GM12878 (cell line): ENCODE measurements at regions not wholly inside any gene's neighbourhood (a gene's known extent, or its start where the extent isn't known, plus 50 kb on each side); places are given as distances from the start of the nearest gene placed in this dataset.

Source experiments
- ATAC-seq: fragments of 200-7000 bp; cut with Tn5 transposase; 3 replicates; pipeline ENCODE4 v1.9.1; 2020; ENCODE audit warnings: mild to moderate bottlenecking, moderate library complexity
- BruUV-seq: library from RNA; stranded (reverse); fragments of 400-500 nt; replicated peaks from 2 replicates; lab custom pipeline; 2021; lab: Mats Ljungman, UMichigan
- CTCF ChIA-PET: fragments of 300-600 bp; sonication (Branson Sonifier 250); formaldehyde crosslinking; extraction: SDS; loops from one replicate; lab custom pipeline; 2021; ENCODE audit warnings: inconsistent platforms; lab: Yijun Ruan, JAX
- POLR2A ChIA-PET: fragments of 350-600 bp; formaldehyde crosslinking; extraction: SDS; loops from one replicate; lab custom pipeline; 2021; ENCODE audit warnings: inconsistent platforms; lab: Charles Lee
- RAD21 ChIA-PET: fragments of 300-600 bp; sonication (Branson Sonifier 250); formaldehyde crosslinking; loops from one replicate; lab custom pipeline; 2023; ENCODE audit warnings: antibody characterized with exemption; ENCODE audit not compliant: unreplicated experiment; lab: Charles Lee
- SMC1A ChIA-PET: fragments of 300-600 bp; sonication (Branson Sonifier 250); formaldehyde crosslinking; loops from one replicate; lab custom pipeline; 2023; ENCODE audit not compliant: unreplicated experiment, uncharacterized antibody; lab: Charles Lee
- DNase-seq: peaks from one replicate; pipeline ENCODE4 v3.0.0-alpha.2; 2011; ENCODE audit warnings: low read depth, low spot score
- FAIRE-seq: peaks from 3 replicates; lab custom pipeline; 2011; peaks lifted over from hg19 to GRCh38; lab: Jason Lieb, UNC
- H2AFZ ChIP-seq: 2 replicates; pipeline ENCODE4 v1.6.0; 2011; ENCODE audit warnings: low read depth, low read length, control low read depth; ENCODE audit not compliant: control insufficient read depth
- H3K27ac ChIP-seq: 2 replicates; pipeline ENCODE4 v1.5.1; 2011; ENCODE audit warnings: control low read depth; ENCODE audit not compliant: control insufficient read depth, insufficient read depth
- H3K27me3 ChIP-seq, 2 experiments: replicated peaks in 1 of 2; 2 replicates each; pipeline versions ENCODE4 v1.6.0 to v1.6.1; 2011; ENCODE audit warnings: low read length in 1 of 2; ENCODE audit not compliant: control insufficient read depth in 2 of 2, insufficient read depth in 2 of 2
- H3K36me3 ChIP-seq, 2 experiments: 2 replicates each; pipeline ENCODE4 v1.5.1; 2011; ENCODE audit warnings: low read length in 1 of 2; ENCODE audit not compliant: control insufficient read depth in 2 of 2, insufficient read depth in 2 of 2
- H3K4me1 ChIP-seq: 2 replicates; pipeline ENCODE4 v1.6.1; 2011; ENCODE audit warnings: mild to moderate bottlenecking, low read length, moderate library complexity, mixed read lengths; ENCODE audit not compliant: control insufficient read depth, insufficient read depth
- H3K4me2 ChIP-seq: 2 replicates; pipeline ENCODE4 v1.6.0; 2011; ENCODE audit warnings: control low read depth; ENCODE audit not compliant: control insufficient read depth, insufficient read depth
- H3K4me3 ChIP-seq: fragments of 200-600 bp; sonication (generic); 2 replicates; pipeline ENCODE4 v1.5.1; 2016
- H3K79me2 ChIP-seq: 2 replicates; pipeline ENCODE4 v1.6.0; 2011; ENCODE audit warnings: low read length; ENCODE audit not compliant: control insufficient read depth, insufficient read depth
- H3K9ac ChIP-seq: 2 replicates; pipeline ENCODE4 v1.8.0; 2011; ENCODE audit warnings: low read length, control low read depth, mixed read lengths; ENCODE audit not compliant: control insufficient read depth, insufficient read depth
- H3K9me3 ChIP-seq: replicated peaks from 3 replicates; pipeline ENCODE4 v1.5.1; 2011; ENCODE audit warnings: mild to moderate bottlenecking, low read length; ENCODE audit not compliant: control insufficient read depth, insufficient read depth
- H4K20me1 ChIP-seq: 2 replicates; pipeline ENCODE4 v1.6.0; 2011; ENCODE audit not compliant: control insufficient read depth, insufficient read depth
- BCLAF1 ChIP-seq: fragments of 450-650 bp; IDR thresholded peaks from 2 replicates; pipeline ENCODE4 v1.6.1; 2017; ENCODE audit warnings: antibody characterized with exemption, mild to moderate bottlenecking, moderate library complexity
- CEBPB ChIP-seq, 2 experiments: fragments of 150-350 bp in 1 of 2; IDR thresholded peaks; 2 replicates each; pipeline ENCODE4 v1.6.1; 2012 to 2014; ENCODE audit warnings: low read depth in 2 of 2, low read length in 2 of 2, borderline replicate concordance in 1 of 2, inconsistent platforms in 1 of 2
- EZH2 ChIP-seq: IDR thresholded peaks from 2 replicates; pipeline ENCODE4 v1.6.1; 2012; ENCODE audit warnings: low read depth, mild to moderate bottlenecking, control low read depth, inconsistent platforms, low read length, borderline replicate concordance; ENCODE audit not compliant: control insufficient read depth
- JUND ChIP-seq: IDR thresholded peaks from 2 replicates; pipeline ENCODE4 v1.6.1; 2012; ENCODE audit warnings: low read depth, mild to moderate bottlenecking, low read length, improper control_type of control experiment, moderate library complexity
- NKRF ChIP-seq: fragments of 450-650 bp; conservative IDR thresholded peaks from 2 replicates; pipeline ENCODE4 v1.6.1; 2017; ENCODE audit warnings: mild to moderate bottlenecking, moderate library complexity
- NR2C2 ChIP-seq: IDR thresholded peaks from 2 replicates; pipeline ENCODE4 v1.6.1; 2011; ENCODE audit warnings: borderline replicate concordance, low read depth; ENCODE audit not compliant: control insufficient read depth, insufficient read length
- REST ChIP-seq: IDR thresholded peaks from 2 replicates; pipeline ENCODE4 v1.6.1; 2012; ENCODE audit warnings: mild to moderate bottlenecking, low read depth, low read length
- SPI1 ChIP-seq: IDR thresholded peaks from 2 replicates; pipeline ENCODE4 v1.6.1; 2011; ENCODE audit warnings: low read depth, mild to moderate bottlenecking, low read length, moderate library complexity, borderline replicate concordance; ENCODE audit not compliant: insufficient read depth
- USF2 ChIP-seq: IDR thresholded peaks from 2 replicates; pipeline ENCODE4 v1.6.1; 2011; ENCODE audit warnings: low read depth, low read length, improper control_type of control experiment, borderline replicate concordance
- ZBTB33 ChIP-seq: fragments of 450-650 bp; IDR thresholded peaks from 2 replicates; pipeline ENCODE4 v1.6.1; 2017; ENCODE audit warnings: mild to moderate bottlenecking
- ZNF207 ChIP-seq: fragments of 450-650 bp; IDR thresholded peaks from 2 replicates; pipeline ENCODE4 v1.6.1; 2014; ENCODE audit warnings: antibody characterized with exemption, mild to moderate bottlenecking, borderline replicate concordance
- ZNF622 ChIP-seq: fragments of 450-650 bp; IDR thresholded peaks from 2 replicates; pipeline ENCODE4 v1.6.1; 2017; ENCODE audit warnings: mild to moderate bottlenecking, inconsistent platforms
- WGBS: methylation state at CpG from one replicate; pipeline ENCODE4 v1.1.6; 2016; ENCODE audit warnings: low lambda C conversion rate; ENCODE audit not compliant: insufficient replicate concordance, insufficient coverage; ENCODE audit errors: missing lambda C conversion rate; 5-methylcytosine and 5-hydroxymethylcytosine counted together
- in situ Hi-C: fragments of 300-500 bp; cut with MboI; formaldehyde crosslinking; loops from 9 replicates; pipeline ENCODE4 v1.14.3; 2018; ENCODE audit warnings: mixed read lengths
- intact Hi-C: fragments of 100-400 bp; cut with micrococcal nuclease; formaldehyde crosslinking; loops from one replicate; pipeline ENCODE4 v1.14.2; 2022; ENCODE audit not compliant: unreplicated experiment

- DNase-seq (no peak), FAIRE-seq (no peak), ATAC-seq (no peak)
- H2AFZ ChIP-seq: no peak overlapping the region
- SMC1A ChIA-PET: interaction anchor here (0.8 kb wide), 1 partner anchor 471 kb away, joined by 3 read pairs; no protein-coding TSS in a partner anchor
- H3K4me2 ChIP-seq: no peak overlapping the region
- BruUV-seq: no TSS peak
- no peak overlapping the region for H3K27ac ChIP-seq
- in situ Hi-C loops (no loop called here), intact Hi-C loops (no loop called here)
- WGBS: 23% methylated on average over 4 of the region's 4 CpGs
- no peaks in the 10 kb centered on the region for H3K9me3 ChIP-seq
- H3K27me3 ChIP-seq: peaks cover 0 to 2% of the 10 kb centered on the region in 2 experiments; a peak in 2 of 4 replicates
- CTCF ChIA-PET: interaction anchor here (0.5 to 11.1 kb wide), 5 partner anchors 10 to 661 kb away, joined by 3 to 182 read pairs (median 4); no protein-coding TSS in a partner anchor
- no peaks in the 10 kb centered on the region for H3K79me2 ChIP-seq
- H4K20me1 ChIP-seq: no peaks in the 10 kb centered on the region
- no peaks in the 10 kb centered on the region for H3K4me1 ChIP-seq
- RAD21 ChIA-PET: interaction anchor here (2.6 kb wide), 1 partner anchor 136 kb away, joined by 12 read pairs; no protein-coding TSS in a partner anchor
- POLR2A ChIA-PET: no interaction called here
- no peak overlapping the region for H3K9ac ChIP-seq
- H3K36me3 ChIP-seq: no peaks in the 10 kb centered on the region
- no peak overlapping the region for H3K4me3 ChIP-seq
- no peak for TF ChIP-seq CEBPB (IDR thresholded peaks at IDR 0.05; ENCODE audit: borderline replicate concordance in 1 of 2, low read depth in 2 of 2, low read length in 2 of 2)
- TF ChIP-seq ZNF207: no peak
- no peak for TF ChIP-seq EZH2
- TF ChIP-seq NKRF: no peak
- no peak for TF ChIP-seq SPI1
- no peak for TF ChIP-seq ZNF622
- TF ChIP-seq BCLAF1: no peak
- TF ChIP-seq ZBTB33: no peak
- no peak for TF ChIP-seq NR2C2
- TF ChIP-seq REST: no peak
- TF ChIP-seq USF2: no peak
- TF ChIP-seq JUND: no peak
These were observed 68.0 kb upstream of the MAMDC2 start for GRCh38 chr9:69975681-69976080.
